Muscle layer of duodenum (tissue), 2 donors: ENCODE measurements at regions not wholly inside any gene's neighbourhood (a gene's known extent, or its start where the extent isn't known, plus 50 kb on each side); places are given as distances from the start of the nearest gene placed in this dataset.
"Not testable (repeated sequence)": the region's sequence is repeated elsewhere in the genome, so short reads cannot be mapped to it uniquely, and the experiment has no call there.

ENCODE experiments used
- H3K27ac ChIP-seq: one replicate; pipeline ENCODE4 v1.7.0; 2013; ENCODE audit warnings: mild to moderate bottlenecking, low read length
- H3K27me3 ChIP-seq: one replicate; pipeline ENCODE4 v1.7.0; 2013; ENCODE audit warnings: low read depth, mild to moderate bottlenecking, control low read depth, low read length
- H3K36me3 ChIP-seq, 2 donors: one replicate each; pipeline ENCODE4 v1.7.0; 2013; ENCODE audit warnings: low read length in 2 of 2, control low read depth in 1 of 2, mild to moderate bottlenecking in 1 of 2; ENCODE audit not compliant: insufficient read depth in 2 of 2, control insufficient read depth in 1 of 2
- H3K4me1 ChIP-seq, 2 donors: one replicate each; pipeline ENCODE4 v1.7.0; 2013; ENCODE audit warnings: low read length in 2 of 2, mild to moderate bottlenecking in 2 of 2, control low read depth in 1 of 2, moderate library complexity in 1 of 2; ENCODE audit not compliant: insufficient read depth in 2 of 2, control insufficient read depth in 1 of 2
- H3K4me3 ChIP-seq, 2 donors: one replicate each; pipeline ENCODE4 v1.7.0; 2013; ENCODE audit warnings: low read length in 2 of 2, low read depth in 1 of 2, mild to moderate bottlenecking in 1 of 2
- H3K9me3 ChIP-seq, 2 donors: one replicate each; pipeline ENCODE4 v1.7.0; 2013; ENCODE audit warnings: low read length in 2 of 2, control low read depth in 1 of 2, mild to moderate bottlenecking in 1 of 2; ENCODE audit not compliant: control insufficient read depth in 1 of 2
- donor health status: healthy.

- H3K36me3 ChIP-seq, H3K27ac ChIP-seq, H3K4me1 ChIP-seq, H3K27me3 ChIP-seq, H3K4me3 ChIP-seq: not testable (repeated sequence)
- peaks cover 0 to 26% of the 10 kb centered on the region in 2 donors for H3K9me3 ChIP-seq
Measured at GRCh38 chr4:138577826-138578225, 335.7 kb upstream of the SLC7A11 start.

GRCh38 chr4:138577145-138577544, 335.0 kb upstream of the SLC7A11 start:
- no peaks in the 10 kb centered on the region for H3K36me3 ChIP-seq
- H3K27ac ChIP-seq, result no peak overlapping the region
- peaks cover 0 to 26% of the 10 kb centered on the region in 2 donors for H3K9me3 ChIP-seq
- H3K4me1 ChIP-seq, result no peaks in the 10 kb centered on the region
- no peak overlapping the region for H3K4me3 ChIP-seq
- no peaks in the 10 kb centered on the region for H3K27me3 ChIP-seq

- no peak overlapping the region for H3K4me3 ChIP-seq
- no peak overlapping the region for H3K27ac ChIP-seq
- H3K9me3 ChIP-seq, result peaks cover 0 to 24% of the 10 kb centered on the region in 2 donors
- H3K4me1 ChIP-seq, result no peaks in the 10 kb centered on the region
- H3K27me3 ChIP-seq, result no peaks in the 10 kb centered on the region
- no peaks in the 10 kb centered on the region for H3K36me3 ChIP-seq
Measured at GRCh38 chr4:138576684-138577083, 334.5 kb upstream of the SLC7A11 start.

GRCh38 chr4:138573246-138573645, 331.1 kb upstream of the SLC7A11 start:
- H3K27ac ChIP-seq, result no peak overlapping the region
- no peaks in the 10 kb centered on the region for H3K36me3 ChIP-seq
- peaks cover 0 to 22% of the 10 kb centered on the region in 2 donors for H3K9me3 ChIP-seq
- H3K27me3 ChIP-seq, result no peaks in the 10 kb centered on the region
- no peak overlapping the region for H3K4me3 ChIP-seq
- no peaks in the 10 kb centered on the region for H3K4me1 ChIP-seq

- Histone ChIP-seq H3K36me3 (no peaks in the 10 kb centered on the region), H3K9me3 (peaks cover 0 to 11% of the 10 kb centered on the region in 2 donors), H3K27me3 (no peaks in the 10 kb centered on the region), H3K27ac (no peak overlapping the region), H3K4me3 (no peak overlapping the region), H3K4me1 (no peaks in the 10 kb centered on the region)
Measured at GRCh38 chr4:138572007-138572406, 329.9 kb upstream of the SLC7A11 start.

GRCh38 chr4:138567696-138568095, 325.5 kb upstream of the SLC7A11 start:
- no peaks in the 10 kb centered on the region for H3K27me3 ChIP-seq
- H3K4me3 ChIP-seq, result no peak overlapping the region
- no peaks in the 10 kb centered on the region for H3K36me3 ChIP-seq
- H3K9me3 ChIP-seq, result no peaks in the 10 kb centered on the region
- H3K27ac ChIP-seq, result no peak overlapping the region
- no peaks in the 10 kb centered on the region for H3K4me1 ChIP-seq

GRCh38 chr4:138565576-138565975, 323.4 kb upstream of the SLC7A11 start:
- Histone ChIP-seq H3K36me3 (no peaks in the 10 kb centered on the region), H3K27me3 (no peaks in the 10 kb centered on the region), H3K4me1 (no peaks in the 10 kb centered on the region), H3K4me3 (no peak overlapping the region), H3K27ac (no peak overlapping the region), H3K9me3 (no peaks in the 10 kb centered on the region)

GRCh38 chr4:138562544-138562991, 320.4 kb upstream of the SLC7A11 start:
- Histone ChIP-seq H3K9me3 (no peaks in the 10 kb centered on the region), H3K27ac (no peak overlapping the region), H3K4me1 (no peaks in the 10 kb centered on the region), H3K4me3 (no peak overlapping the region), H3K27me3 (no peaks in the 10 kb centered on the region), H3K36me3 (no peaks in the 10 kb centered on the region)

GRCh38 chr4:138561906-138562305, 319.8 kb upstream of the SLC7A11 start:
- Histone ChIP-seq H3K27ac (no peak overlapping the region), H3K9me3 (no peaks in the 10 kb centered on the region), H3K4me1 (no peaks in the 10 kb centered on the region), H3K36me3 (no peaks in the 10 kb centered on the region), H3K27me3 (no peaks in the 10 kb centered on the region), H3K4me3 (no peak overlapping the region)

GRCh38 chr4:138561276-138561880, 319.2 kb upstream of the SLC7A11 start:
- Histone ChIP-seq H3K4me3 (no peak overlapping the region), H3K9me3 (no peaks in the 10 kb centered on the region), H3K36me3 (no peaks in the 10 kb centered on the region), H3K27ac (no peak overlapping the region), H3K4me1 (no peaks in the 10 kb centered on the region), H3K27me3 (no peaks in the 10 kb centered on the region)

- Histone ChIP-seq H3K27me3 (no peaks in the 10 kb centered on the region), H3K36me3 (no peaks in the 10 kb centered on the region), H3K9me3 (no peaks in the 10 kb centered on the region), H3K4me3 (no peak overlapping the region), H3K4me1 (no peaks in the 10 kb centered on the region), H3K27ac (no peak overlapping the region)
Measured at GRCh38 chr4:138560448-138560847, 318.3 kb upstream of the SLC7A11 start.

GRCh38 chr4:138558886-138559285, 316.7 kb upstream of the SLC7A11 start:
- H3K9me3 ChIP-seq, result no peaks in the 10 kb centered on the region
- H3K27ac ChIP-seq, result no peak overlapping the region
- H3K27me3 ChIP-seq, result no peaks in the 10 kb centered on the region
- no peak overlapping the region for H3K4me3 ChIP-seq
- no peaks in the 10 kb centered on the region for H3K36me3 ChIP-seq
- no peaks in the 10 kb centered on the region for H3K4me1 ChIP-seq
